Stimulated activated CD4-positive, alpha-beta T cell treated with anti-CD3 and anti-CD28 coated beads, Interleukin-12 subunit alpha, Interleukin-12 subunit beta, amount 100 ng/mL, for 48 hours (primary cell): ENCODE measurements at regions not wholly inside any gene's neighbourhood (a gene's known extent, or its start where the extent isn't known, plus 50 kb on each side); places are given as distances from the start of the nearest gene placed in this dataset.
"Not testable (repeated sequence)": the region's sequence is repeated elsewhere in the genome, so short reads cannot be mapped to it uniquely, and the experiment has no call there.

Source experiments
- DNase-seq, 3 donors: peaks; one replicate each; pipeline ENCODE4 v3.0.0-alpha.2; 2020; ENCODE audit warnings: low read depth in 2 of 3, low spot score in 1 of 3

- DNase-seq = no peak
Measured at GRCh38 chr10:2387672-2388071, 650.3 kb upstream of the ADARB2 start.

GRCh38 chr10:2387261-2387660 lies 649.9 kb upstream of the ADARB2 start:
- no peak for DNase-seq

GRCh38 chr10:2380218-2380617 lies 642.9 kb upstream of the ADARB2 start:
- DNase-seq = no peak

- DNase-seq = no peak
Measured at GRCh38 chr10:2367083-2367482, 629.8 kb upstream of the ADARB2 start.

- no peak for DNase-seq
Measured at GRCh38 chr10:2366264-2366931, 629.1 kb upstream of the ADARB2 start.

GRCh38 chr10:2362331-2362730 lies 625.0 kb upstream of the ADARB2 start:
- no peak for DNase-seq

- DNase-seq = no peak
Measured at GRCh38 chr10:2358586-2358985, 621.3 kb upstream of the ADARB2 start.

GRCh38 chr10:2356670-2357069 lies 619.3 kb upstream of the ADARB2 start:
- no peak for DNase-seq

GRCh38 chr10:2351566-2351965 lies 614.2 kb upstream of the ADARB2 start:
- no peak for DNase-seq

GRCh38 chr10:2342206-2342605 lies 604.9 kb upstream of the ADARB2 start:
- DNase-seq = no peak

- no peak for DNase-seq
Measured at GRCh38 chr10:2340831-2341647, 603.7 kb upstream of the ADARB2 start.

- DNase-seq = no peak
Measured at GRCh38 chr10:2335626-2336025, 598.3 kb upstream of the ADARB2 start.

- no peak for DNase-seq
Measured at GRCh38 chr10:2334575-2334974, 597.2 kb upstream of the ADARB2 start.

- no peak for DNase-seq
Measured at GRCh38 chr10:2329082-2329481, 591.8 kb upstream of the ADARB2 start.

- DNase-seq = no peak
Measured at GRCh38 chr10:2326411-2326810, 589.1 kb upstream of the ADARB2 start.

- not testable (repeated sequence) for DNase-seq
Measured at GRCh38 chr10:2315045-2315485, 577.7 kb upstream of the ADARB2 start.

- no peak for DNase-seq
Measured at GRCh38 chr10:2306081-2306480, 568.8 kb upstream of the ADARB2 start.

GRCh38 chr10:2303169-2303568 lies 565.8 kb upstream of the ADARB2 start:
- no peak for DNase-seq

GRCh38 chr10:2301227-2301626 lies 563.9 kb upstream of the ADARB2 start:
- no peak for DNase-seq

- DNase-seq = no peak
Measured at GRCh38 chr10:2300231-2300630, 562.9 kb upstream of the ADARB2 start.

- DNase-seq = no peak
Measured at GRCh38 chr10:2296179-2296891, 559.0 kb upstream of the ADARB2 start.

GRCh38 chr10:2294739-2295138 lies 557.4 kb upstream of the ADARB2 start:
- DNase-seq = no peak
